ENCODE measurements at regions not wholly inside any gene's neighbourhood (a gene's known extent, or its start where the extent isn't known, plus 50 kb on each side); places are given as distances from the start of the nearest gene placed in this dataset.

DNA sequence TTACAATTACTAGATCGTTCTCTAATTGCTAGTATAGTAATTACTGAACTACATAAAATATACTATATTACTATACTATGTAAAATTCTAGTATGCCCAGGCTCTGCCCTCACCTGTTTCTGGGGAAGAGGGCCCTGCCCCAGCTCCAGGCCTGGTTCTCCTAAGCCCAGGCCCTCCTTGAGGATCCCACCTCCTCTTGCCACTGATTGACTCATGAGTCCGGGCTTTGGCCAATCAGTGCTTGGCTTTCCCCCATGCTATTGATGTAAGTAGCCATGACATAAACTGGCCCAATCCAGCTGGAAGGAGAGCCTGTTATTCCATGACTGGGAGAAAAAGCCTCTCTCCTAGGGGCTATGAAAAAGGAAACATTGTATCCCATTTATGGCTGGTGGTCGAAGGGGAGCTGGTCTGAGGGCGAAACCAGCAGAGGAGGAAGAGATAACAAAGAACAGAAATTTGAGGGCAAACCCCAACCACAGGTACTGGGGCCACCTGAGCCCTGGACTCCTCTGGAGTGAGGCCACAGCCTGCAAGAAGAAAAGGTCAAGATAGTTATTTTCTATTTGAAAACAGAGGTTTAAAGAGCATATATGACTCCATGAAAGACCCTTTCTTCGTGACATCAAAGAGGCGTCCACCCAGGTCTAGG is 129.3 kb upstream of the CD93 start:
- H4K20me1 ChIP-seq (ENCODE audit: control insufficient read depth, insufficient read depth) = no peaks in the 10 kb centered on the region
- intact Hi-C loops (cut with micrococcal nuclease; ENCODE audit: unreplicated experiment) = no loop called here
- H3K9me3 ChIP-seq (replicated peaks; ENCODE audit: control insufficient read depth, insufficient read depth, low read length) = no peaks in the 10 kb centered on the region
- no peak for FAIRE-seq
- POLR2A ChIA-PET = no interaction called here
- no peak for DNase-seq (ENCODE audit: low read depth, low spot score)
- 6% methylated on average over 6 of the region's 6 CpGs for WGBS (ENCODE audit: insufficient coverage, insufficient replicate concordance, low lambda C conversion rate, missing lambda C conversion rate)
- H2AFZ ChIP-seq (ENCODE audit: control insufficient read depth, low read depth, low read length) = no peak overlapping the region
- H3K27me3 ChIP-seq (replicated peaks in 1 of 2; ENCODE audit: control insufficient read depth in 2 of 2, insufficient read depth in 2 of 2, low read length in 1 of 2) = no peaks in the 10 kb centered on the region
- ATAC-seq = no peak
- H3K4me2 ChIP-seq (ENCODE audit: control insufficient read depth, insufficient read depth) = no peak overlapping the region
- no TSS peak for BruUV-seq (replicated peaks)
- H3K79me2 ChIP-seq (ENCODE audit: control insufficient read depth, insufficient read depth, low read length) = no peaks in the 10 kb centered on the region
- SMC1A ChIA-PET (ENCODE audit: uncharacterized antibody, unreplicated experiment) = no interaction called here
- H3K4me3 ChIP-seq = no peak overlapping the region
- H3K27ac ChIP-seq (ENCODE audit: control insufficient read depth, insufficient read depth) = no peak overlapping the region
- TF ChIP-seq RCOR1 (conservative IDR thresholded peaks at IDR 0.05; ENCODE audit: low read depth, low read length) (no peak), HDAC6 (IDR thresholded peaks at IDR 0.05; ENCODE audit: unreplicated experiment) (no peak), ZNF622 (IDR thresholded peaks at IDR 0.05) (no peak), CHD1 (IDR thresholded peaks at IDR 0.05; ENCODE audit: low read depth, low read length) (no peak)
- TF ChIP-seq, protein P1, sequence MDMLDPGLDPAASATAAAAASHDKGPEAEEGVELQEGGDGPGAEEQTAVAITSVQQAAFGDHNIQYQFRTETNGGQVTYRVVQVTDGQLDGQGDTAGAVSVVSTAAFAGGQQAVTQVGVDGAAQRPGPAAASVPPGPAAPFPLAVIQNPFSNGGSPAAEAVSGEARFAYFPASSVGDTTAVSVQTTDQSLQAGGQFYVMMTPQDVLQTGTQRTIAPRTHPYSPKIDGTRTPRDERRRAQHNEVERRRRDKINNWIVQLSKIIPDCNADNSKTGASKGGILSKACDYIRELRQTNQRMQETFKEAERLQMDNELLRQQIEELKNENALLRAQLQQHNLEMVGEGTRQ (IDR thresholded peaks at IDR 0.05; ENCODE audit: borderline replicate concordance, low read depth, low read length) = no peak
- RAD21 ChIA-PET (ENCODE audit: unreplicated experiment) = no interaction called here
- H3K4me1 ChIP-seq (ENCODE audit: control insufficient read depth, insufficient read depth, low read length) = no peaks in the 10 kb centered on the region
- no peak overlapping the region for H3K9ac ChIP-seq (ENCODE audit: control insufficient read depth, insufficient read depth, low read length)
- H3K36me3 ChIP-seq (ENCODE audit: control insufficient read depth in 2 of 2, insufficient read depth in 2 of 2, low read length in 1 of 2) = no peaks in the 10 kb centered on the region
- in situ Hi-C loops (cut with MboI) = no loop called here
- CTCF ChIA-PET = no interaction called here

DNA sequence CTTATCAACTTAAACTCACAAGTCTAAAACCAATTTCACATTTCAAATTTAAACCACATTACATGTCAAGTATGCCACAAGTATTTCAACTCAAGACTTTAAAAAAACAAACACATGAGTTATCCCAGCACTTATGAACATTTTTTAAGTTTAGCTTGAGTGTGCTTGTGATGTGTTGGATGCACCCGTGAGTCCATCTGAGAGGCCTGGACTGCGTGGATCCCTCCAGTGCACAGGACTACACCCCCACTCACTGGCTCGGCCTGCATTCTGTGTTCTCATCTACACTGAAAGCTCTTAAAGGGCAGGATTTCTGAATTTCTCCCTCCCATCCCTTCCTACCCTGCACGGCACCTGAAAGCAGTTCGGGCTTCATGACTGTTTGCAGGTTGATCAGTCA is 128.8 kb upstream of the CD93 start:
- BruUV-seq (replicated peaks) = no TSS peak
- no peak for TF ChIP-seq BRCA1 (IDR thresholded peaks at IDR 0.05; ENCODE audit: low read depth, low read length)
- TF ChIP-seq IRF4 (IDR thresholded peaks at IDR 0.05; ENCODE audit: low read depth, low read length) = no peak
- TF ChIP-seq MXI1 (IDR thresholded peaks at IDR 0.05; ENCODE audit: low read depth, low read length) = no peak
- TF ChIP-seq ESRRA (IDR thresholded peaks at IDR 0.05; ENCODE audit: low read length) = no peak
- TF ChIP-seq, protein P2, sequence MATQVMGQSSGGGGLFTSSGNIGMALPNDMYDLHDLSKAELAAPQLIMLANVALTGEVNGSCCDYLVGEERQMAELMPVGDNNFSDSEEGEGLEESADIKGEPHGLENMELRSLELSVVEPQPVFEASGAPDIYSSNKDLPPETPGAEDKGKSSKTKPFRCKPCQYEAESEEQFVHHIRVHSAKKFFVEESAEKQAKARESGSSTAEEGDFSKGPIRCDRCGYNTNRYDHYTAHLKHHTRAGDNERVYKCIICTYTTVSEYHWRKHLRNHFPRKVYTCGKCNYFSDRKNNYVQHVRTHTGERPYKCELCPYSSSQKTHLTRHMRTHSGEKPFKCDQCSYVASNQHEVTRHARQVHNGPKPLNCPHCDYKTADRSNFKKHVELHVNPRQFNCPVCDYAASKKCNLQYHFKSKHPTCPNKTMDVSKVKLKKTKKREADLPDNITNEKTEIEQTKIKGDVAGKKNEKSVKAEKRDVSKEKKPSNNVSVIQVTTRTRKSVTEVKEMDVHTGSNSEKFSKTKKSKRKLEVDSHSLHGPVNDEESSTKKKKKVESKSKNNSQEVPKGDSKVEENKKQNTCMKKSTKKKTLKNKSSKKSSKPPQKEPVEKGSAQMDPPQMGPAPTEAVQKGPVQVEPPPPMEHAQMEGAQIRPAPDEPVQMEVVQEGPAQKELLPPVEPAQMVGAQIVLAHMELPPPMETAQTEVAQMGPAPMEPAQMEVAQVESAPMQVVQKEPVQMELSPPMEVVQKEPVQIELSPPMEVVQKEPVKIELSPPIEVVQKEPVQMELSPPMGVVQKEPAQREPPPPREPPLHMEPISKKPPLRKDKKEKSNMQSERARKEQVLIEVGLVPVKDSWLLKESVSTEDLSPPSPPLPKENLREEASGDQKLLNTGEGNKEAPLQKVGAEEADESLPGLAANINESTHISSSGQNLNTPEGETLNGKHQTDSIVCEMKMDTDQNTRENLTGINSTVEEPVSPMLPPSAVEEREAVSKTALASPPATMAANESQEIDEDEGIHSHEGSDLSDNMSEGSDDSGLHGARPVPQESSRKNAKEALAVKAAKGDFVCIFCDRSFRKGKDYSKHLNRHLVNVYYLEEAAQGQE (IDR thresholded peaks at IDR 0.05; ENCODE audit: low read depth, low read length) = no peak
- TF ChIP-seq ATF7 (IDR thresholded peaks at IDR 0.05; ENCODE audit: low read depth) = no peak
- no peak for TF ChIP-seq SP1 (IDR thresholded peaks at IDR 0.05; ENCODE audit: low read depth, low read length)

More for the DNA sequence above, 128.8 kb upstream of the CD93 start:
- ChIA-PET CTCF (no interaction called here), RAD21 (ENCODE audit: unreplicated experiment) (no interaction called here), SMC1A (ENCODE audit: uncharacterized antibody, unreplicated experiment) (no interaction called here), POLR2A (no interaction called here)
- Histone ChIP-seq H3K9ac (ENCODE audit: control insufficient read depth, insufficient read depth, low read length) (no peak overlapping the region), H3K4me1 (ENCODE audit: control insufficient read depth, insufficient read depth, low read length) (no peaks in the 10 kb centered on the region), H3K79me2 (ENCODE audit: control insufficient read depth, insufficient read depth, low read length) (no peaks in the 10 kb centered on the region), H4K20me1 (ENCODE audit: control insufficient read depth, insufficient read depth) (no peaks in the 10 kb centered on the region), H3K4me2 (ENCODE audit: control insufficient read depth, insufficient read depth) (no peak overlapping the region), H3K4me3 (no peak overlapping the region), H3K27me3 (replicated peaks in 1 of 2; ENCODE audit: control insufficient read depth in 2 of 2, insufficient read depth in 2 of 2, low read length in 1 of 2) (no peaks in the 10 kb centered on the region), H3K27ac (ENCODE audit: control insufficient read depth, insufficient read depth) (no peak overlapping the region), H3K36me3 (ENCODE audit: control insufficient read depth in 2 of 2, insufficient read depth in 2 of 2, low read length in 1 of 2) (no peaks in the 10 kb centered on the region), H2AFZ (ENCODE audit: control insufficient read depth, low read depth, low read length) (no peak overlapping the region), H3K9me3 (replicated peaks; ENCODE audit: control insufficient read depth, insufficient read depth, low read length) (no peaks in the 10 kb centered on the region)
- no peak for ATAC-seq
- DNase-seq (ENCODE audit: low read depth, low spot score) = no peak
- in situ Hi-C loops (cut with MboI) = no loop called here
- intact Hi-C loops (cut with micrococcal nuclease; ENCODE audit: unreplicated experiment) = no loop called here
- WGBS (ENCODE audit: insufficient coverage, insufficient replicate concordance, low lambda C conversion rate, missing lambda C conversion rate) = 30% methylated on average over 5 of the region's 5 CpGs
- FAIRE-seq = no peak

Measured in GM12878 (cell line).